DMS 273 treated with DMSO at 0.1 percent for 48 hours (cell line): ENCODE measurements at regions not wholly inside any gene's neighbourhood (a gene's known extent, or its start where the extent isn't known, plus 50 kb on each side); places are given as distances from the start of the nearest gene placed in this dataset.
"Not testable (repeated sequence)": the region's sequence is repeated elsewhere in the genome, so short reads cannot be mapped to it uniquely, and the experiment has no call there.

Experiments used
- DNase-seq: peaks from one replicate; lab custom pipeline; 2025; lab: John Stamatoyannopoulos, UW

DNA sequence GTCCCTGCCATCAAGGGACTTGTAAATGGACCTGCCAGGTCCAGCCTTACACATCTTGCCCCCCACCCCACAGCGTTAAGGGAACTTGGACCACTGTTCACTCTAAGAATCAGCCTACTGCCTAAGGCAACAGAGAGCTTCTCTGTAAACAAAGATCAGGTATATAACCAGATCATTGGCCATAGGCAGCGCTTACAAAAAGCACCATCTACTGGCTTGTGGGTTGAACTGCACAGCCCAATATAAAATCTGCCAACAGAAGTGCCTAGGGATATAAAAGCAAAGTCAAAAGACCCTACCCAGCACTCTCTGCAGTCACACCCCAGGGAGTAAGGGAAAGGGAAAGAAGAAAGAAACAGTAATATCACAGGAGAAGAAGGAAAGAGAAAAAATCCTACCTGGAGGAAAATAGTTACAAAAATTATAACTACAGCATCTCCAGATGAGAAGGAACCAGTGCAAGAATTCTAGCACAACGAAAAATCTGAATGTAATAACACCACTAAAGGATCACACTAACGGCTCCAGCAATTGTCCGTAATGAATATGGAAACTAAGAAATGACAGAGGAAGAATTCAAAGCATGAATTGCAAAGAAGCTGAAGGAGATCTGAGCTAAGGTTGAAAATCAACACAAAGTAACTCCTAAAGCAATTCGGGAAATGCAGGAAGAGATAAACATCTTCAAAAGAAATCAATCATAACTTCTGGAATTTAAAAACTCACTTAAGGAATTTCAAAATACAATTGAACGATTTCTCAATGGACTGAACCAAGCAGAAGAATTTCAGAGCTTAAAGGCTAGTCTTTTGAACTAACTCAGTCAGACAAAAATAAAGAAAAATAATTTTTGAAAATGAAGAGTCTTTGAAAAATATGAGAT, 95.2 kb upstream of the PCED1B start:
- DNase-seq = peak; percentile 9

DNA sequence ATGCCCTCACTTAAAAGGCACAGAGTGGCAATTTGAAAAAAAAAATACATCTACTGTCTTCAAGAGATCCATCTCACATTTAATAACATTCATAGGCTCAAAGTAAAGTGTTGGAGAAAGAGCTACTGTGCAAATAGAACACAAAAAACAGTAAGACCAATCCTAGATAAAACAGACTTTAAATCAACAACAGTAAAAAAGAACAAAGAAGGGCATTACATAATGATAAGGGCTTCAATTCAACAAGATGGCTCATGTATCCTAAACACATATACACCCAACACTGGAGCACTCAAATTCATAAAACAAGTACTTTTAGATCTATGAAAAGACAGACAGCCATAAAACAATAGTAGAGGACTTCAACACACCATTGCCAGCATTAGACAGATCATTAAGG, 93.6 kb upstream of the PCED1B start:
- no peak for DNase-seq

DNA sequence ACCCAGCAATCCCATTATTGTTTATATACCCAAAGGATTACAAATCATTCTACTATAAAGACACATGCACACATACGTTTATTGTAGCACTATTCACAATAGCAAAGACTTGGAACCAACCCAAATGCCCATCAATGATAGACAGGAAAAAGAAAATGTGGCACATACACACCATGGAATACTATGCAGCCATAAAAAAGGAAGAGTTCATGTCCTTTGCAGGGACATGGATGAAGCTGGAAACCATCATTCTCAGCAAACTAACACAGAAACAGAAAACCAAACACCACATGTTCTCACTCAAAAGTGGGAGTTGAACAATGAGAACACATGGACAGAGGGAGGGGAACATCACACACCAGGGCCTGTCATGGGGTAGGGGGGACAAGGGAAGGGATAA, 91.3 kb upstream of the PCED1B start:
- DNase-seq = not testable (repeated sequence)

DNA sequence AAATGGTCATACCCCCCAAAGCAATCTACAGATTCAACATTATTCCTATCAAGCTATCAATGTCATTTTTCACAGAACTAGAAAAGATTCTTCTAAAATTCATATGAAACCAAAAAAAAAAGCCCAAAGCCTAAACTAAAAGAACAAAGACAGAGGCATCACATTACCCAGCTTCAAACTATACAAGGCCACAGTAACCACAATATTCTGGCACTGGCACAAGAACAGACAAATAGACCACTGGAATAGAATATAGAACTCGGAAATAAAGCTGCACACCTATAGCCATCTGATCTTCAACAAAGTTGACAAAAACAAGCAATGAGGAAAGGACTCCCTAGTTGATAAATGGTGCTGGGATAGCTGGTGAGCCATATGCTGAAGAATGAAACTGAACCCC, 89.2 kb upstream of the PCED1B start:
- DNase-seq = no peak

DNA sequence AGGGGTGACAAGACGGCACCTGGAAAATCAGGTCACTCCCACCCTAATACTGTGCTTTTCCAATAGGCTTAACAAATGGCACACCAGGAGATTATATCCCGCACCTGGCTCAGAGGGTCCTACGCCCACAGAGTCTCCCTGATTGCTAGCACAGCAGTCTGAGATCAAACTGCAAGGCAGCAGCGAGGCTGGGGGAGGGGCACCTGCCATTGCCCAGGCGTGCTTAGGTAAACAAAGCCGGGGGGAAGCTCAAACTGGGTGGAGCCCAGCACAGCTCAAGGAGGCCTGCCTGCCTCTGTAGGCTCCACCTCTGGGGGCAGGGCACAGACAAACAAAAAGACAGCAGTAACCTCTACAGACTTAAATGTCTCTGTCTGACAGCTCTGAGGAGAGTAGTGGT, 87.4 kb upstream of the PCED1B start:
- DNase-seq = not testable (repeated sequence)

DNA sequence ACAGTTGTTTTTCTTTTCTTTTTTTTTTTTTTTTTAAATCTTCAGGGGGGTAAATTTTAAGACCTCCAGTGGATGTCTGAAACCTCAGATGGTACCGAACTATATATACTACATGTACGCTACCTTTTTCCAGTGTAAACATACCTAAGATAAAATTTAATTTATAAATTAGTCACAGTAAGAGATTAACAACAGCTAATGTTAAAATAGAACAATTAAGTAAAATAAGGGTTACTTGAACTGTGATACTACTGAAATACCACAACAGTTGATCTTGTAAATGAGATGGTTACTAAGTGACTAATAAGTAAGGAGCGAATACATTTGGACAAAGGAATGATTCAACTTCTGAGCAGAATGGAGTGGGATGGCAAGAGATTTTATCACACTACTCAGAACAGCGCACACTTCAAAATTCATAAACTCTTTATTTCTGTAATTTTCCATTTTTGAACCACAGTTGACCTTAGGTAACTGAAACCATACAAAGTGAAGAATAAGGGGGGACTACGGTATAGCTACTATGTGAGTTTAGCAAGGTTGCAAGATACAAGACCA, 80.5 kb upstream of the PCED1B start:
- no peak for DNase-seq

DNA sequence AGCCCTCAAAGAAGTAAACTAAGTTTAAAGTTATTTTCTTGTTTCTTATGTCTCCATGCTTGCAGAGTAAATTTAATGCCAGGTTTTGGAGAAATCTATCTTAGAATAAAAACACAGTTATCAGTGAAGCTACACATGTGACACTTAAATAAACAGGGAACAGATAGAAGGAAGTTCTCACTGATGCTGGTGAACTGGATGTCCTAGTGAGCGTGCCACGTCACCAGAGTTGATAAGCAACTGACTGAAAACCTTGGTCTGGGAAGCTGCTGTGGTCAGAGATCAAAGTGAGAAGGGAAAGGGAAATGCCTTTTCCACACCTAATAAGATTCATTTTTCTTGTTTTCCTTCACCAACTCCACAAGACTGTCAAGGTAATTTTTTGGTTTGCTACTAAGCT, 74.8 kb upstream of the PCED1B start:
- no peak for DNase-seq

DNA sequence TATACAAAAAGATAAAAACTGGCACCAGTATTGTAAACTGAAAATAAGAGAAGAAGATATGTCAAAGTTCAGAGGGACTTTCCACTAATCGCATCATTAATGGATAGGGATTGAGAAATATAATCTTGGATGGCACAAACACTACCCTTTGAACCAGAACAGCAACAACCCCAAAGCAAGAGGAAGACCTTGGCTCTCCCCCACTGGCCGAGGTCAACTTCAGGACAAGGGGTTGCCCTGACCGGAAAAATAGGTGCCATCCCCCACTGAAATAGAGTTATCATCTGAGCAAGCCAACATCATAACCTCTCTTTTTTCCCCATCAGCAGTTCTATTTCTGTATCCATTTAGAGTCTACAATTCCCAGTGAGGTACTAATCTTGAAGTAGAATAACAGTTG, 72.4 kb upstream of the PCED1B start:
- no peak for DNase-seq

DNA sequence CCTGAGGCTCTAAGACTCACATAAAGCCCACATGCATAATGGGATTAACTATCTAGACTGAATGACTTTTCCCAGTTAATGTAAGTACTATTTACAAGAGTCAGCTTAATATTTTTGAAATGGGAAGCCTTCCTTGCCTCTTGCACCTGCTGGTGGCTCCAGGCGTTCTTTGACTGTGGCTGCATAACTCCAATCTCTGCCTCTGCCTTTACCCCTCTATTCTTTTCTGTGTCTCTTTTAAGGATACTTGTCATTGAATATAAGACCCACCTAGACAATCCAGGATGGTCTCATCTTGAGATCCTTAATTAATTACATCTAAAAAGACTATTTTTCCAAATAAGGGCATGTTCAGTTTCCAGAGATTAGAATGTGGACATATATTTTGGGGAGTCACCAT, 66.9 kb upstream of the PCED1B start:
- no peak for DNase-seq

DNA sequence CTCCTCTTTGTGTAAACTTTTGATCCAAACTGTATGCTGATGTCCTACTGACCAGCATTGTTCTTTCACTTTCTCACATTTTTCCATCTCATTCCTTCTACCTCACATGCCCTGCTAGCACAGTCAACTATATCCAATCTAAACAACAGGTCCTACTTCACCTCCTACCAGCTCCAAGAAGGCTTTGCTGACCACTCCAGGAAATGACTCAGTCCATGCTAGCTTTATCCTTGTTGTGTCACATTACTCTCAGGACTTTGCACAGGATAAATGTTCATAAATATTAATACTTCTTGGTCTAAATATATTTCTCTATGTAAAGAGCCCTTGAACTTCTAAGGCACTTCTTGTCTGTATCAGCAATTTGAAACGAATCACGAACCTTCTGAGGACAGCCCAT, 64.9 kb upstream of the PCED1B start:
- no peak for DNase-seq

DNA sequence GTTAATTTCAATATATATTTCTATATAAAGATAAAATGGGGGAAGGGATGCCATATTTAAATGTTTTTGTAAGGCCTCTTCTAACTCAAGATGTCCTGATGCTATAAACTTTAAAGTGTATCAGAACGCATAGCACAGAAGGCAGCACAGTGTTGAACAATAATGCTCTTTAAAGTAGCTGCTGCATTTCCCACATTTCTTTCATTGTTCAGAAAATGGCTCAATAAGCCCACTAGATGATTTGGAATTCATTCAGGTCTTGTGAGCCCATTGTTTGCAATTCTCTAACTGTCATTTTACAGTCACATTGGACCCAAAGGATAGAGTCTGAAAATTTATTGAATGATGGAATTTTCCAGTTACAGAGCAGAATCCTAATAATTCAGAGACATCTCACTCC, 64.0 kb upstream of the PCED1B start:
- DNase-seq = no peak

DNA sequence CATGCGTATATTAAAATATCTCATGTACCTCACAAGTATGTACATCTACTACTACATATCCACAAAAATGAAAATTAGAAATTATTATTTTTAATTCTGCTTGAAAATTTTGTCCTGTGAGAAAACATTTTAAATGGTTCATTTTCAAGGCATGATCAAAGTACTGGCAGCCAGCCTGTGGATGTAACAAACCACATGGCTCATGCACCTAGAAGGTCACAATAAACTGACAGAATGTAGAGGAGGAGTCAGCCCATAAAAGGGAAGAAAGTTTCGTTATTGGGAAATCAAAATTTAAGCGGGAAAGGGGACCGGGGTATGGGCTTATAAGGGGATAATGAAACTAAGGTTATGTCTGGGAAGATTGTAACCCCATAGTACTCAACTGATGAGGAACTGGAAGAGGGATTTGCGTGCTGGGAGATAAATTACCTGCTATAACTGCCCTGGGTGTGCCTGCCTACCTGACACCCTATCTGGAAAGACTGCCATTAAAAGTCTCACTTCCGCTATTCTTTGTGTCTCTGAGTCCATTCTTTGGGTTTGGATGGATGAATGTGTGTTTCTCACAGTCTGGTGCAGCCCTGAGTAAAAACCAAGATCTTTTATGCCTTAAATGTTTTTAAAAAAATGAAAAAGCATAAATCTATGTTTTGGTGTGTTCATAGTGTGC, 62.2 kb upstream of the PCED1B start:
- DNase-seq = no peak

DNA sequence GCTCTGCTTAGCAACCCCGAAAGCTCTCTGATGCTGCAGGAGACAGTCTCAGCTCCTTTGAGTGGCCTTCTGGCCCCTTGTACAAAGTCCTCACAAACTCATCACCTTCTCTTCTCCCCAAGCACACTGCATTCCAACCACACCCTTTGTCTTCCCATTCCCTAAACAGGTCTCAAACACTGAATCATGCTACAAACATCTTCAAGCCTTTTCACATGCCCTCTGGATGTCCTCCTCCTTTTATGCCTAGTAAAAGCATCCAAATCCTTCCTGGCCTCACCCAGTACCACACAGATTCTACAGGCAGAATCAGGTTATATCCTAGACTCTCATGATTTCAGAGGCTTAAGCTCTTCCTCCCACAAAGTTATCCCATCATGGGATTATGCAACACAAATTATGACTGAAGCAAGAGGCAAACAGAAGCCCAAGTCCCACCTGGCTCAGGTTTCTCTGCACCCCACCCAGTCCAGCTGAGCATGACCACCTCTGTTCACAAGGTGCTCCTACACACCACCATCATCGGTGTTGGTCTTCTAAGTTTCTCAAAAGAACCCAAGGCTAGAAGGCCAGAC, 61.4 kb upstream of the PCED1B start:
- no peak for DNase-seq

DNA sequence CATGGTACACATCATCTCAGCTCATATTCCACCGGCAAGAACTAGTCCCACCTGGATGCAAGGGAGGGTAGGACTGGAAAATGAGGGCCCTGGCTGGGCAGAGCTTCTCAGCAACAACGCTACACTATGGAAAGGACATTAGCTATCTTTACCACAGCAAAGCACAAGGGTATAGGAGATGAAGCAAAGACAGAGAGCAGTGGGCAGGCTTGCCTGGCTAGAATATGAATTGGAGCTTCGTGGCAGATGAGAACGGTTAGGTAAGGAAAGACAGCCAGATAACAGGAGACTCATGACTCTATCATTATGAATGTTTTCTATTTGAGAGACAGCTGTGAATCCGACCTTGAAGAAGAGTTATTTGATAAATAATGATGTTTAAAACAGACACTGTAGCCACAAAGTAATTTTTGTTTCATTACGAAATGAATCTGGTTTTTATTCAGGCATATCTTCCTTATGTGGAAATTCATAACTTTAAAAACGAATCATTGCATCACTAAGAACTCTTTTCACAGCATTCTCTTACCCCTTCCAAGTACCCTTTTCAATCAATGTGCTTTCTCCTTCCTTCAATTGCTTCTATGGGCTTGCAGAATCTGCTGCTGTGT, 59.1 kb upstream of the PCED1B start:
- no peak for DNase-seq

DNA sequence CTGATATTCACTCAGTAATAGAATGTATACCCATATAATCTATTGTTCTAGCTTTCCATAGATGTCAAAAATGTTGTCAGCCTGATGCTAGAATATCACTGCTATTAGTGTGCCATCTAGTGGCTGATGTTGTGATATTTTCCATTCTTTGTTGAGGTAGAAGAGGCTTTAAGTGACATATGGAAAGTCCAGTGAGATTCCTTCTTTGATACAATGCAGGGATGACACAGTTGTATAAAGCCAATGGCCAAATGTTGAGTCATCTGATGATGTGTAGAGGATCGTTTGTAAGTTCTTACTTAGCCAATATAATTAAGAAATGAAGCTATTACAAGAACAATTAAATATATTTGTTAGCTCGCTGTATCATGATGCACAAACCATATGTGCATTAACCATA, 58.1 kb upstream of the PCED1B start:
- peak; percentile 43 for DNase-seq

DNA sequence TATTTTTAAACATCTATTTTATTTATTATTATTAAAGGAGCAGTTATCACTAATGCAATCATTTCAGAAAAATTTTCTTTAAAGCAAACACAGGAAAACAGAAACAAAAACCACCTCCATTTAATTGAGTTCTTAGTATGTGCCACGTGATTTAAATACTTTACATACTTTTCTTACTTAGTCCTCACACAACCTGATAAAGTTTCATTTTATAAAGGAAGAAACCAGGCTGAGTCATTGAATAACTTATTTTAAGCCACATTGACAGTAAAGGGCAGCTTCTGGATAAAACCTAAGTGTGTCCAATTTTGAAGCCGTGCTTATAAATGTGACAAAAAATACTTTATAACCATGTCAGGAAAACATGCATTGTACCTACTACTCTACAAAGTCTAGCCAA, 57.1 kb upstream of the PCED1B start:
- no peak for DNase-seq

DNA sequence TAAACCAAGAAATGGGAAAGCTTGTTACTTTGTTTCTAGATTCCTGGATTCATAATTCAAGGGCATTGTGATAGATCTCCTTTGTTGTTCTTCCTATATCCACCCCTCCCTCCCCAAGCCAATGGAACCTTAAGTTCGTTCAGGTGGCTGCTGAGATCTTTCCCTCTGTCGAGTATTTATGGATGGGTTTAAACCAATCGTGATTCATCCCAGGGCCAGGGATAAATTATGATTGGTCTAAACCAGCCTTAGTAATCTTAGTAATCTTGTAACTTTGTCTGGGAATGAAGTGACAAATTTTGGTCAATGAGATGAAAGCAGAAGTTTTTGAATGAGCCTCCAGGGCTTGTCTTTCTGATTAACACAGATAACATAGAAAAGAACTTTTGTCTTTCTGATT, 56.1 kb upstream of the PCED1B start:
- DNase-seq = no peak

DNA sequence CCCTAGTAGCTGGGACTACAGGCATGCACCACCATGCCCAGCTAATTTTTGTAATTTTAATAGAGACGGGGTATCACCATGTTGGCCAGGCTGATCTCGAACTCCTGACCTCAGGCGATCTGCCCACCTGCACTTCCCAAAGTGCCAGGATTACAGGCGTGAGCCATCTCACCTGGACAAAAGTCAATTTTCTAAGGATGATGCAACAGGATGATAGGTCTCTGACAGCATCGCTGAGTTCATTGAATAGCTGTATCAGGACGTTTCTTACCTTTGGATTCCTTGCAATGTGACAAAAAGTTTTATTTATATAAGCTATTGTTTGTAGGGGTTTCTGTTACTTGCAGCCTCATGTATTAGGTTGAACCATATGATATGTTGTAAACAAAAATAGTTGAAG, 55.5 kb upstream of the PCED1B start:
- no peak for DNase-seq

DNA sequence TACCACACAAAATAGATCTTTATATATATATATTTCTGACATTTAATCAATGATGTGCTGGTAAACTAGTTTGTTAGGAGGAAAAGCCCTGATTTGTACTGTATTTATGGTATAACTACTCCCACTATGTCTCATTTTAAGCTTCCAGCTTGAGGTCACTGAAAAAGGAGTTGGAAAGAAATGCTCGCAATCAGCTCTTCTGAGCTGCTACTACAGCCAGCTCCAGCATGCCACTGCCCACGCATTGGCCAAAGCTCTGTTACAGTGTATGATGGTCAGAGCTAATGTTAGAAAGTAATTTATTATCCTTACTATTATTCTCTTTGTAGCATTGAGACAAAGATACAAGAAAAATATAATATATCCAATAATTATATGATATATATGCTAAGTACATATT, 55.0 kb upstream of the PCED1B start:
- DNase-seq = no peak

DNA sequence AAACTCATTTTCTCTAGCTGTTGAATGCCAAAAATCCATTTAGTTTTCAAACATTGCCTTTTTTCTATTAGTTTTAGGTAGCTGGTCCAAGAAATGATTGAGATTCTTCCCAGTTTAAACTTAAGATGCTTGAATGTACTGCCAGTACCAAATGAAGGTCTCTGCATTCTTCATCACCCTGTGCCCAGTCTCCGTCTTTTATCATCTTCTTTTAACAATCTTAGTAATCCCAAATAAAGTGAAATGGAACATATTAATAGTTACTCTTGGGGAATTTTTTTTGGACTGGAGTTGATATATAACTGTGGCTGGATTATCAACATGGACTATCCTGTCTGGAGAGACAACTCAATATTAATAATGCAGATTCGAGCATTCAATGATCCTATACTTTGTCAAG, 54.1 kb upstream of the PCED1B start:
- DNase-seq = no peak

DNA sequence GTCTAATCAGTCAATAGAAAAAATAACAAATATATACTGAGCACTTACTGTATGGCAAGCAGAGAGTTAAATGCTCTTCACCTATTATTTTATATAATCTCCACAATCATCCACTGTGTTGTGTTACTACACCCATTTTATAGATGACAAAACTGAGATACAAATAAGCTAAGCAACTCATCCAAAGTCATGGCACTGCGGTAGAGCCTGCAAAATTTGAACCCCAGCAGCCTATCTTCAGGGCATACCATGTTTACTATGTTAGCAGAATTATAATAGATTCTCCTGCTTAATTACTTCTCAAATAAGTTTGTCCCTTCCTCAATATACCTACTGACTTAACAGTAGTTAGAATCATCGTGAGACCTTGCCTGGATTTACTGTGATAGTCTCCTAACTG, 53.6 kb upstream of the PCED1B start:
- no peak for DNase-seq

DNA sequence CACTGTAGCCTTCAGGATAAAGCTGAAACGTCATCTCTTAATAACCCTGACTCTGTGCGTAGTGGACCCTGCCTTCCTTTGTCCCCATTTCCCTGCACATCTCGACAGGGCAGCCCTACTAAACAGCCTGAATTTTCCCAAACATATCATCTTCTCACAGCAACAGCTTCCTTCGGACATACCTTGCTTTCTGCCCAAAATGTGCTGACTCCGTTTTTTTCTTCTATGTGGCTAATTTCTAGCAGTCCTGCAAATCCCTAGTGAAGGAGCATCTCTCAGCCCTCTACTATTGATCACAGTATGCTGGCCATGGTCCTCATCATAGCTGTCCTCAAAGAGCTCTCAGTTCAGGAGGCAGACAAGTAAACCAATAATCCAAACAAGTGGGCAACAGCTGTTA, 53.1 kb upstream of the PCED1B start:
- DNase-seq = no peak
